Spinal cord (tissue), 9 donors: ENCODE measurements at regions not wholly inside any gene's neighbourhood (a gene's known extent, or its start where the extent isn't known, plus 50 kb on each side); places are given as distances from the start of the nearest gene placed in this dataset.

Experiments used
- DNase-seq, 6 donors: peaks; one replicate each; pipeline versions ENCODE4 v3.0.0 to v3.0.0-alpha.2; 2013 to 2015; ENCODE audit warnings: low spot score in 6 of 6, low read depth in 4 of 6
- H3K27ac ChIP-seq: one replicate; pipeline ENCODE4 v1.5.1; 2013; ENCODE audit warnings: low read depth, low read length, control low read depth
- H3K27me3 ChIP-seq: one replicate; pipeline ENCODE4 v1.6.1; 2013; ENCODE audit warnings: low read length; ENCODE audit not compliant: control insufficient read depth, insufficient read depth
- H3K36me3 ChIP-seq: one replicate; pipeline ENCODE4 v1.6.1; 2013; ENCODE audit warnings: low read length; ENCODE audit not compliant: control insufficient read depth, insufficient read depth
- H3K4me1 ChIP-seq: one replicate; pipeline ENCODE4 v1.6.1; 2013; ENCODE audit warnings: low read length; ENCODE audit not compliant: control insufficient read depth, insufficient read depth
- H3K4me3 ChIP-seq: one replicate; pipeline ENCODE4 v1.5.1; 2013; ENCODE audit warnings: low read depth, low read length, control low read depth
- H3K9me3 ChIP-seq: one replicate; pipeline ENCODE4 v1.6.1; 2013; ENCODE audit warnings: low read length; ENCODE audit not compliant: control insufficient read depth, insufficient read depth
- WGBS: methylation state at CpG from one replicate; pipeline ENCODE4 v1.1.5; 2013; ENCODE audit warnings: missing lambda C conversion rate; ENCODE audit not compliant: insufficient coverage; 5-methylcytosine and 5-hydroxymethylcytosine counted together
- donor health status: healthy.

GRCh38 chr1:55592122-55592521 is 377.0 kb upstream of the USP24 start:
- DNase-seq = no peak
- Histone ChIP-seq H3K27ac (no peak overlapping the region), H3K36me3 (no peaks in the 10 kb centered on the region), H3K4me1 (no peaks in the 10 kb centered on the region), H3K9me3 (no peaks in the 10 kb centered on the region), H3K27me3 (no peaks in the 10 kb centered on the region), H3K4me3 (no peak overlapping the region)
- 100% methylated on average over 2 of the region's 2 CpGs for WGBS

- Histone ChIP-seq H3K27ac (no peak overlapping the region), H3K4me1 (peaks cover 4% of the 10 kb centered on the region), H3K4me3 (no peak overlapping the region), H3K27me3 (no peaks in the 10 kb centered on the region), H3K36me3 (no peaks in the 10 kb centered on the region), H3K9me3 (no peaks in the 10 kb centered on the region)
- WGBS = 70% methylated on average over 2 of the region's 7 CpGs
- DNase-seq = no peak
These were observed 374.6 kb upstream of the USP24 start for GRCh38 chr1:55589671-55590297.

DNA sequence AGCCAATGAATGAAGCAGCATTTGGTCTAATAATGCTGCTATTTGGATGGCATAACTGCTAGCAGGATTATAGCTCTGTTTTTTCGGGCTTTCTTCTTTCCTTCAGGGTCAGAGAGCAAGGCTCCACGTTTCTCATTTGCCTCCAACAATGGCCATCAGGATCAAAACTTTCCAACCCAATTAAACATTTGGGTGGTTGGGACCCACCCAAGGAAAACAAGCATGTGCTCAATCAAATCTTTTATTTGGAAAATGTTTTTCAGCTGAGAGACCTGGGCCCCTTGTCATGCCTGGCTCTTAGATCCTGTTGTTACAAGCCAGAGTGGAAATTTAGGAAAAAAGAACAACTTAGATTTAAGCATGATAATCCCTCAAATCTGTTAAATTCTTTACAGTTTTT is 373.1 kb upstream of the USP24 start:
- WGBS = 46% methylated on average over 2 of the region's 2 CpGs
- Histone ChIP-seq H3K27ac (no peak overlapping the region), H3K9me3 (no peaks in the 10 kb centered on the region), H3K4me1 (peaks cover 13% of the 10 kb centered on the region), H3K36me3 (no peaks in the 10 kb centered on the region), H3K27me3 (no peaks in the 10 kb centered on the region), H3K4me3 (no peak overlapping the region)
- DNase-seq = peak in 1 of 6 donors; percentile 28

DNA sequence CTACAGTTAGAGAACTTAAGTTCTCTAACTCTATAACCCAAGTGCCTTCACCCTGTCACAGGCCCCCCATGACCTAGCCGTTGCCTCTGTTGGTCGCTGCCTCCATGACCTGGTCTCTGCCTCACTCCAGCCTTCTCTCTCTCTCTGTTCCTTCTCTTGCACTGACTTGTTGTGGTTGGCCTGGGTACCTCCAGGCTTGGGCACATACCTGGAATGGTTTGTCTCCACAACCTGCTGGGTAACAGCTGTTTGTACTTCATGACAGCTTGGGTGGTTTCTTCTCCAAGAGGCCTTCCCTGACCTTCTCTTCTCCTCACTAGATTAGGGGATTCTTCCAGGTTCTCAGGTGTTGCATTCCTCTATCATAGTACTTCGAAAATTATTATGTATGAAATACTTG is 371.6 kb upstream of the USP24 start:
- Histone ChIP-seq H3K4me3 (no peak overlapping the region), H3K36me3 (no peaks in the 10 kb centered on the region), H3K27me3 (no peaks in the 10 kb centered on the region), H3K9me3 (no peaks in the 10 kb centered on the region), H3K27ac (no peak overlapping the region), H3K4me1 (peaks cover 20% of the 10 kb centered on the region)
- DNase-seq = no peak
- 100% methylated on average over 2 of the region's 3 CpGs for WGBS

GRCh38 chr1:55585402-55585792 is 370.2 kb upstream of the USP24 start:
- Histone ChIP-seq H3K27me3 (no peaks in the 10 kb centered on the region), H3K9me3 (no peaks in the 10 kb centered on the region), H3K36me3 (no peaks in the 10 kb centered on the region), H3K27ac (peak overlapping the region; percentile 45), H3K4me1 (peaks cover 24% of the 10 kb centered on the region), H3K4me3 (no peak overlapping the region)
- DNase-seq = no peak
- WGBS = no CpG with 5 or more reads among the region's 3 CpGs

DNA sequence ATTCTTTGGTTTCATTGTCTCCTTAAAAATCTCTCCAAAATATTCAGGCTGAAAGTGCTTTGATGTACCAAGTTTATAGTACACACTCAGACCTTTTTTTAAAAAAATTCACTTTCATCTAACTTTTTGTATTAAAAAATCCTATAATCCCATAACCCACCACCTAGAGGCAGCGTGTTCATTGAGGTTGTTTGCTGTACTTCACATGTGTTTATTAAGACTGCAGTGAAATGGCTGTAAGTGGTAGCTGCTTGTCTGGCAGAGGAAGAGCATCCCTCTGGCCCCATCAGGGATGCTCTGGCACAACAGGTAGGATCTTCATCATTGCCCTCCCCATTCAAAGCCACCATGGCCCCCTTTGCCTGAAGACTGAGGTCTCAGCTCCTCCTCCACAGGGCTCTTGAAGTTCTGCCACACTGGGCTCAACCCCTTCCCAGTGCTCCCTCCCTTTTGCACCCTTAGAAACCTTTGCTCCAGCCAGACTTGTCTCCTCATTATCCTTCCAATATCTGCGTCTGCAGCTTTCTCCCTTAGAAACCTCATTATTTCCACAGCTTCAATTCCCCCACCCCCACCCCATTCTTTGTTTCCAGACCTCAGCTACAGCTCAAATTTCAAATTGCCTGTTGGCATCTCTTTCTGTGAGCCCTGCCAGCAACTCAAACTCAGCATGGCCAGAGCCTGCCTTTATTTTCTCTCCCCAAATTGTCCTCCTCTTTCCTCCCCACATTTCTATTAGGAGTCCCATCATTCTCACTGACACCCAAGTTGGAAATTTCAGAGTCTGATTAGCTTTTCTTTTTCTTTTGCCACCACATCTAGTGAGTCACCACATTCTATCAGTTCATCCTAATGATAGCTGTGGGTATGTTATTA is 369.6 kb upstream of the USP24 start:
- 16% methylated on average over 1 of the region's 2 CpGs for WGBS
- Histone ChIP-seq H3K27me3 (no peaks in the 10 kb centered on the region), H3K9me3 (no peaks in the 10 kb centered on the region), H3K4me3 (no peak overlapping the region), H3K4me1 (peaks cover 24% of the 10 kb centered on the region), H3K27ac (peak overlapping the region; percentile 45), H3K36me3 (no peaks in the 10 kb centered on the region)
- peak; percentile 43 to 92 (median 59) for DNase-seq

DNA sequence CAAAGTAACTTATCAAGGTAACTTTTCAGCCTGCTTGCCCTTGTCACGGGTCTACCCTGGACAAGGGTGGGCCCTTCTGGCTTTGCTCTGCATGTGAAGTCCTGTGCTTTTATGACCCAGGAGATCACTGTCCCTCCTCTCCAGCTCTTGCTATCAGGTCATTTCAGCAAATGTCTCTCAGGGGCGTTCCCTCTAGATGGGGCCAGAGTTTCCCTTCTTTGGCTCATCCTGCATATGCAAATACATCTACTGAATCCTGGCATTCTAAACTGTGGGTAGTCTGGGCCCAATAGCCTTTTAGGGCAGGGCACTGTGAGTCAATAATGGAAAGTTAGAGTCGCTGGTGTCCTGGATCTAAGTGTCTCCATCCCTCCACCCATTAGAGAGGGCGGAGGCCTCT is 366.9 kb upstream of the USP24 start:
- no peaks in the 10 kb centered on the region for H3K36me3 ChIP-seq
- no peak overlapping the region for H3K27ac ChIP-seq
- 83% methylated on average over 2 of the region's 4 CpGs for WGBS
- H3K4me3 ChIP-seq = no peak overlapping the region
- H3K27me3 ChIP-seq = no peaks in the 10 kb centered on the region
- H3K4me1 ChIP-seq = peaks cover 24% of the 10 kb centered on the region
- H3K9me3 ChIP-seq = no peaks in the 10 kb centered on the region
- no peak for DNase-seq

DNA sequence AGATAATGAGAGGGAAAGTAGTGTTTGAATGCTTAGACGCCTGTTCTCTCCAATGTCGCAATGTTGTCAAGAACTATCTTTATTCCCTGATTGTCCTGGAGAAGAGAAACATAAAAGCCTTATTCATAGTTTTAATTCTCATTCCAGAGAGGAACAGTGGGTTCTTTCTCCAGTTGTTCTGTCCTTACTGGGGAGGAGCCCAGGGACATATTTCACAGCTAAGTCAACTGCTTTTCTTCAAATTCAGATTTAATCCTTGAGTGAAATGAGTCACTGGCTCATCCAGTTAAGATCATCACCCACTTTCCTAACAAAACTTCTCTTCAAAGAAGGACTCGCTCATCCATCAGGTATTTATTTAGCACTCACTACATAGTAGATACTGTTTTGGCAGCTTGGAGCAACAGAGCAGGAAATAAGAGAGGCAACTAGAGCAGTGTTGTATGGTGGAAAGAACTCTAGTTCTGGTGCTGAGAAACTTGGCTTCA is 365.7 kb upstream of the USP24 start:
- Histone ChIP-seq H3K9me3 (no peaks in the 10 kb centered on the region), H3K4me3 (no peak overlapping the region), H3K4me1 (peaks cover 26% of the 10 kb centered on the region), H3K27me3 (no peaks in the 10 kb centered on the region), H3K27ac (peak overlapping the region; percentile 83), H3K36me3 (no peaks in the 10 kb centered on the region)
- WGBS = no CpG with 5 or more reads among the region's 3 CpGs
- DNase-seq = peak in 3 of 6 donors; percentile 17 to 74 (median 37)

DNA sequence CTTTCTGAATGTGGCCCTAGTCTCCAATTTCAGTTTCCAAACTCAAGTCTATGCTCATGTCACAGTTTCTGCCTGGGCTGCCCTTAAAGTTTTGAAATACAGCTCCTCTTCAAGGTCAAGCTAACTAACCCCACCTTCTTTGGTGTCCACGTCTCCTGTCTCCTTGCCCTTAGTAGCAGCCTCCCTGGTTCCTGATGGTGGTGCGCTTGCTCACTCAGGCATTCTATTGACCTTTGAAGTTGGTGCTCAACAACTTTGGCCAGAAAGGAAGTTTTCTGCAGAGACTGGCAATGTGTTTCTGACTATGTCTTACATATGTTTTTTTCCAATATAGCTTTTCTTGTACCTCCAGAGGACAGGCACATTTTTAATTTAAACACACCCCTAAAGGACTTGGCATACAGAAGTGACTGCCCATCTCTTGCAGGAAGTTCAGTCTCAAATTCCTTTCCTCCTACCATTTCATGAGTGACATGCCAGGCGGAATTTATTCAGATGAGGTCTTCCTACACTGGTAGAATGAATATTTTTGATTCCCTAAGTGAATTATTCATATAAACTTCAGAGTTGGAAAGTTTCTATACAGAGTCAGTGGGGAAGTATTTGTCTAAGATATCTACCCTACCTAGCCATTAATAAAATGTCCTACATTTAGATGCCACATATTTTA is 364.3 kb upstream of the USP24 start:
- no peaks in the 10 kb centered on the region for H3K9me3 ChIP-seq
- H3K27ac ChIP-seq = no peak overlapping the region
- 92% methylated on average over 2 of the region's 3 CpGs for WGBS
- no peak overlapping the region for H3K4me3 ChIP-seq
- H3K36me3 ChIP-seq = no peaks in the 10 kb centered on the region
- DNase-seq = no peak
- H3K27me3 ChIP-seq = no peaks in the 10 kb centered on the region
- peaks cover 26% of the 10 kb centered on the region for H3K4me1 ChIP-seq
